Skeletal muscle satellite cell (primary cell): ENCODE measurements at regions not wholly inside any gene's neighbourhood (a gene's known extent, or its start where the extent isn't known, plus 50 kb on each side); places are given as distances from the start of the nearest gene placed in this dataset.

Experiments
- H3K27me3 ChIP-seq: 2 replicates; pipeline ENCODE4 v1.7.0; 2013; ENCODE audit warnings: low read length; ENCODE audit not compliant: control insufficient read depth, insufficient read depth
- H3K36me3 ChIP-seq: 2 replicates; pipeline ENCODE4 v1.7.0; 2013; ENCODE audit warnings: mild to moderate bottlenecking, control low read depth, low read length; ENCODE audit not compliant: insufficient read depth
- H3K4me1 ChIP-seq: 2 replicates; pipeline ENCODE4 v1.7.0; 2013; ENCODE audit warnings: low read length; ENCODE audit not compliant: control insufficient read depth, insufficient read depth
- H3K4me2 ChIP-seq: 2 replicates; pipeline ENCODE4 v1.7.0; 2013; ENCODE audit warnings: mild to moderate bottlenecking, low read length
- H3K4me3 ChIP-seq: 2 replicates; pipeline ENCODE4 v1.7.0; 2013; ENCODE audit warnings: low read length
- H3K9ac ChIP-seq: 2 replicates; pipeline ENCODE4 v1.7.0; 2013; ENCODE audit warnings: mild to moderate bottlenecking, low read depth, low read length, moderate library complexity
- H3K9me3 ChIP-seq: replicated peaks from 2 replicates; pipeline ENCODE4 v1.7.0; 2013; ENCODE audit warnings: mild to moderate bottlenecking, control low read depth, low read length

- no peaks in the 10 kb centered on the region for H3K27me3 ChIP-seq
- peaks cover 3% of the 10 kb centered on the region for H3K4me1 ChIP-seq
- no peak overlapping the region for H3K4me3 ChIP-seq
- no peaks in the 10 kb centered on the region for H3K9me3 ChIP-seq
- no peaks in the 10 kb centered on the region for H3K36me3 ChIP-seq
- no peak overlapping the region for H3K4me2 ChIP-seq
- H3K9ac ChIP-seq = no peak overlapping the region
Observed at GRCh38 chr2:222780051-222780450, 80.8 kb upstream of the ACSL3 start.

- H3K36me3 ChIP-seq = no peaks in the 10 kb centered on the region
- no peaks in the 10 kb centered on the region for H3K9me3 ChIP-seq
- H3K4me1 ChIP-seq = peaks cover 15% of the 10 kb centered on the region
- H3K4me2 ChIP-seq = no peak overlapping the region
- no peak overlapping the region for H3K4me3 ChIP-seq
- no peak overlapping the region for H3K9ac ChIP-seq
- no peaks in the 10 kb centered on the region for H3K27me3 ChIP-seq
Observed at GRCh38 chr2:222782201-222782730, 78.6 kb upstream of the ACSL3 start.

DNA sequence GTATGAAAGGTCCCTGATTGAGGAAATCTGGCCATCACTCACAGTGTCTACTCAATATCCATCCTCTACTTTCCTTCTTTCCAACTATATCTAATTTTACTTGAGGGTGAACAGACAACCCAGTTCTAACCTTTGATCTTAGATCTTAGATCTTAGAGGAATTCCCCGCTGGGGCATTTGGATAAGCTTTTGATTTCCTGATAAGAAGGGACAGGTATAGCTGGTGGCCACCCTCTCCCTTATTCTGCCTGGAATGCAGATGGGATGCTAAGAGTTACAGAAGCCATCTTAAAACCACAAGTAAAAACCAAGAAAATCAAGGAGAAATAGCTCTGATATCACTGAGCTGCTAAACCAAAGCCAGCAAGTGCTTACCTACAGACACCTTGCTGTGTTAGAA, 77.2 kb upstream of the ACSL3 start:
- Histone ChIP-seq H3K4me2 (no peak overlapping the region), H3K4me3 (no peak overlapping the region), H3K9me3 (no peaks in the 10 kb centered on the region), H3K27me3 (no peaks in the 10 kb centered on the region), H3K36me3 (no peaks in the 10 kb centered on the region), H3K9ac (no peak overlapping the region), H3K4me1 (peaks cover 25% of the 10 kb centered on the region)

GRCh38 chr2:222790932-222791331, 69.9 kb upstream of the ACSL3 start:
- H3K4me1 ChIP-seq = peaks cover 42% of the 10 kb centered on the region
- no peaks in the 10 kb centered on the region for H3K27me3 ChIP-seq
- H3K9ac ChIP-seq = no peak overlapping the region
- no peaks in the 10 kb centered on the region for H3K9me3 ChIP-seq
- no peaks in the 10 kb centered on the region for H3K36me3 ChIP-seq
- no peak overlapping the region for H3K4me3 ChIP-seq
- no peak overlapping the region for H3K4me2 ChIP-seq

GRCh38 chr2:222792001-222792611, 68.7 kb upstream of the ACSL3 start:
- Histone ChIP-seq H3K4me3 (no peak overlapping the region), H3K9me3 (no peaks in the 10 kb centered on the region), H3K4me2 (peak overlapping the region; percentile 48), H3K27me3 (no peaks in the 10 kb centered on the region), H3K9ac (peak overlapping the region; percentile 37), H3K36me3 (no peaks in the 10 kb centered on the region), H3K4me1 (peaks cover 41% of the 10 kb centered on the region)

DNA sequence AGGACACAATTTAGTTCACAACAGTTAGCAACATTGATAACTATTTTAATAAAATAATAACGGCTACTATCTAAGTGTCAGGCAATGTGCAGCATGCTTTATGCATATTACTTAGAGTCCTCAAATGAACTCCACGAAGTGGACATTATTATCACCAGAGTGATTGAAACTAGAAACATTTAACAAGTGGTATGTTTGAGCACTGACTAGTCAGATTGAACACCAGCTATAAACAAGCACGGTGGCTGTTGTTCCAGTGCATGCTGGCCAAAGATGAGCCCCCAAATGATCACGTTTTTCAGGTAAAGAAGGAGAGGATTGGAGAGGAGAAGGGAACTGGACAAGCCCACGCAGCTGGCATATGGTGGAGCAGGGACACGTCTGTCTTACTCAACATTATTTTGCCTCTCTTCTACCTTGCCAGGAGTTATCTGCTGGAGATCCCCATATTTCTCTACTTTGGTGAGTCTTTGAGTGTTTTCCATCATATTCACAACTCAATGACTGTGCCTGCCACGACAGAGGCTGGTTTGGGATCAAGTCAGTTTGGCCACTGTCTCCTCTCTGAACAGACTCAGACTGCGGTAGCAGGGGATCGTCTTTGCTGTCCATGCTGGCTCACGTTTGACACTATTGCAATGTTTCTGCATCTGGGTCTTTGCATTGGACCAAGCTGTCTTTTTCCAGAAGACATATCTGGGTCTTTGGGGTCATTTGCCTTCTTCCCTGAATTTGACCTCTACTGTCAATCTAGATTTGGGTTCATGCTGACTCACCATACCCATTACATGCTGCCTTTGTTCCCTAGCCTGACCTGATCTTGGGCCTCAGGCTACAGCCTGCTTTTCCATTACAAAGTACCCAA, 66.0 kb upstream of the ACSL3 start:
- Histone ChIP-seq H3K4me2 (no peak overlapping the region), H3K27me3 (no peaks in the 10 kb centered on the region), H3K4me3 (no peak overlapping the region), H3K9me3 (no peaks in the 10 kb centered on the region), H3K36me3 (no peaks in the 10 kb centered on the region), H3K9ac (no peak overlapping the region), H3K4me1 (peaks cover 28% of the 10 kb centered on the region)

DNA sequence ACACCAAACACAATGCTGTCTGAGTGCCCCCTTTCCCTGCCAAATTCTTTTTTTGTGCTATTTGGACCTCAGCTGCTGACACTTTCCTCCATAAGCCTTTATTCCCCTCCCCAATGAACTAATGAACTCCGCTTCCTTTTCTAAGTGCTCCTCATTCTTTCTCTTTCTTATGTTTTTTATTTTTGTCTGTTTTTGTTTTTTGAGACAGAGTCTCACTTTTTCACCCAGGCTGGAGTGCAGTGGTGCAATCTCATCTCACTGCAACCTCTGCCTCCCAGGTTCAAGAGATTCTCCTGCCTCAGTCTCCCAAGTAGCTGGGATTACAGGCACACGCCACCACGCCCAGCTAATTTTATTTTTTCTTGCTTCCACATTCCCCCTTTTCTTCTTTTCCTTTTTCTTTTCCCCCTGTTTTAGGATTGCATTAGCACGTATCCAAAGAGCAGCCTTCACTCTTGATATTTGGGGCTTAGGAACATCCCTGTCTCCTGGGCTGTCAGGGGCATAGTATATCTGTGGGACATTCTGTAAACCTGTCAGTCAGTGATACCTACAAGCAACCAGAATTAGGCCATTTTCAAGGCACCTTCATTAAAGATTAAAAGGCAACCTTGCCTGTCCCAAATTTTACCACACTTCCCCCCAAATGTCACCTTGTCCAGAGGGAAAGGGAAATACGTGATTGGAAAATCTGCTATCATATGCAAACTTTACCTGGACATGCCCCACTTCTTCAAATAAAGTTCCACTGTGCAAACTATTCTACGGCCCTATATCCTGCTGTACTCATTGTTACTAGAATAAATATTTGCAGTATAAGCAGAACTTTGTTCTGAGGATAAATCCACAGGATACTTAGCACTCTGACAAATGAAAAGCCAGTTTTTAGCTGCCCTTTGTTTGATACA, 65.1 kb upstream of the ACSL3 start:
- Histone ChIP-seq H3K4me2 (no peak overlapping the region), H3K4me1 (peaks cover 28% of the 10 kb centered on the region), H3K27me3 (no peaks in the 10 kb centered on the region)

DNA sequence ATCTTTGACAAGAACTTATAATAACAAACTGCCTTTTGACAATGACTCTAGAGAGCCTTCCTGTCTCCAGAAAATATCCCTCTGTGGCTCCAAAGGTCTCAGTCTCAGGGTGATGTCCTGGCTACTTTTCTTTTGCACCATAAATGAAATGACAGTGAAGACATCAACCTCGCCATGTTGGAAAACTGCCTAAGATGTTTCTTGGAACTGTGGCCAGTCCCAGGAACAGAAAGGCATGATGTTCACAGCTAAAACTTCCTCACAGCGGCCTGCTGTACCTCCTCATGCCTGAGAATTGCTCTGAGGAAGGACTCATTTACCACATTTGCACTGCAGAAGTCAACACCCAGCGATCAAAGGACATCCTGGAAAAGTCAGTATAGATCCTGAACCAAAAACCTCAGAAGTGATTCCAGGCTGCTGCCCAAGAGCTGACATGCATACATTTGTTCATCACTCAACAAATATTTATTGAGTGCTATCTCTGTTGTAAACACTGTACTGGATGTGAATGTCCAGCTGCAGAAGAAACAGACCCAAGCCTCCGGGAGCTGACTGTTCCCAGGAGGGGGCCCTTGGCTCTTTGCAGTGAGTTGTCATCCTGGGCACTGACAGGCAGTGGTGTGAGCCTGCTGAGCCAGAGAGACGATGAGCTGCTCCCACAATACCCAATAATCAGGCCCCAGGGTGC, 64.3 kb upstream of the ACSL3 start:
- H3K9ac ChIP-seq = peak overlapping the region; percentile 38
- no peak overlapping the region for H3K4me2 ChIP-seq
- H3K4me1 ChIP-seq = peaks cover 26% of the 10 kb centered on the region
- no peaks in the 10 kb centered on the region for H3K36me3 ChIP-seq
- H3K27me3 ChIP-seq = no peaks in the 10 kb centered on the region
- no peak overlapping the region for H3K4me3 ChIP-seq
- no peaks in the 10 kb centered on the region for H3K9me3 ChIP-seq

More for the DNA sequence above, 65.1 kb upstream of the ACSL3 start:
- Histone ChIP-seq H3K36me3 (no peaks in the 10 kb centered on the region), H3K4me3 (no peak overlapping the region), H3K9ac (peak overlapping the region; percentile 28), H3K9me3 (no peaks in the 10 kb centered on the region)

DNA sequence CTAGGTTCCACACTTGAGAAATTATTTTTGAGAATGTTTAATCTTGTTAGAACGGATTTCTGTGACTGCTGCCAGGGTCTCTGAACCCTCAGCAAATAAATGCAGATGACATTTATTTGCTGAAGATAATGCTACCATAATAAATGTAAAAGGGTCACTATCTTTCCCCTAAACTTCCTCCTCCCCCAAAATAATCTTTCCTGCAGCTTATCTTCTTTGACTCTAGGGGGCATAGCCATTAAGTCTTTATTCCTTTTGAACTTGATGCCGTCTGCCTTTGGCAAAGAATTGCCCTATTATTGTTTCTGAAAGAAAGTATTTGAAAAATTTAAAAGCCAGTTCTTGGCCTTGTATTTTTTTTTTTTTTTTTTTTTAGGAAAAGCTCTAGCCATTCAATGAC, 63.6 kb upstream of the ACSL3 start:
- Histone ChIP-seq H3K4me2 (no peak overlapping the region), H3K4me1 (peaks cover 19% of the 10 kb centered on the region), H3K4me3 (no peak overlapping the region)

GRCh38 chr2:222797871-222798270, 63.0 kb upstream of the ACSL3 start:
- Histone ChIP-seq H3K27me3 (no peaks in the 10 kb centered on the region), H3K9ac (no peak overlapping the region), H3K4me2 (no peak overlapping the region), H3K4me3 (no peak overlapping the region), H3K36me3 (no peaks in the 10 kb centered on the region), H3K4me1 (peaks cover 16% of the 10 kb centered on the region), H3K9me3 (no peaks in the 10 kb centered on the region)

More for the DNA sequence above, 63.6 kb upstream of the ACSL3 start:
- H3K9ac ChIP-seq = peak overlapping the region; percentile 38
- no peaks in the 10 kb centered on the region for H3K27me3 ChIP-seq
- H3K36me3 ChIP-seq = no peaks in the 10 kb centered on the region
- H3K9me3 ChIP-seq = no peaks in the 10 kb centered on the region
